A673 (cell line): ENCODE measurements at regions not wholly inside any gene's neighbourhood (a gene's known extent, or its start where the extent isn't known, plus 50 kb on each side); places are given as distances from the start of the nearest gene placed in this dataset.

ENCODE experiments used
- BruUV-seq: library from RNA; stranded (reverse); fragments of 400-500 nt; replicated peaks from 2 replicates; lab custom pipeline; 2021; lab: Mats Ljungman, UMichigan
- CTCF ChIA-PET: fragments of 300-600 bp; sonication (Branson Sonifier 250); formaldehyde crosslinking; loops from one replicate; lab custom pipeline; 2022; ENCODE audit warnings: antibody characterized with exemption; lab: Charles Lee
- POLR2A ChIA-PET: fragments of 300-600 bp; sonication (Branson Sonifier 250); formaldehyde crosslinking; loops from one replicate; lab custom pipeline; 2022; ENCODE audit warnings: antibody characterized with exemption; ENCODE audit not compliant: low non-redundant PET; lab: Charles Lee
- DNase-seq: peaks from one replicate; pipeline ENCODE4 v3.0.0-alpha.2; 2015; ENCODE audit warnings: low spot score
- H3K27ac ChIP-seq: fragments of 200-600 bp; sonication (generic); 2 replicates; pipeline ENCODE4 v1.5.1; 2016; ENCODE audit warnings: mixed run types, low read depth, mild to moderate bottlenecking, mixed read lengths, antibody characterized with exemption, low read length; ENCODE audit not compliant: poor library complexity, severe bottlenecking
- H3K27me3 ChIP-seq: fragments of 200-600 bp; sonication (generic); replicated peaks from 2 replicates; pipeline ENCODE4 v1.6.1; 2017; ENCODE audit warnings: mixed run types, low read depth, mild to moderate bottlenecking, mixed read lengths, antibody characterized with exemption, low read length; ENCODE audit not compliant: insufficient read depth, poor library complexity
- H3K36me3 ChIP-seq: fragments of 200-600 bp; sonication (generic); 2 replicates; pipeline ENCODE4 v1.6.1; 2016; ENCODE audit warnings: mixed run types, mild to moderate bottlenecking, mixed read lengths, antibody characterized with exemption, low read length; ENCODE audit not compliant: insufficient read depth, poor library complexity, severe bottlenecking
- H3K4me1 ChIP-seq: fragments of 200-600 bp; sonication (generic); 2 replicates; pipeline ENCODE4 v1.6.1; 2017; ENCODE audit warnings: mixed run types, mild to moderate bottlenecking, mixed read lengths, antibody characterized with exemption, low read length; ENCODE audit not compliant: insufficient read depth, poor library complexity, severe bottlenecking
- H3K4me3 ChIP-seq: fragments of 200-600 bp; sonication (generic); 2 replicates; pipeline ENCODE4 v1.5.1; 2016; ENCODE audit warnings: low read depth, mixed run types, mild to moderate bottlenecking, mixed read lengths, low read length; ENCODE audit not compliant: poor library complexity, severe bottlenecking
- H3K9me3 ChIP-seq: fragments of 200-600 bp; sonication (generic); 2 replicates; pipeline ENCODE4 v1.6.1; 2016; ENCODE audit warnings: mixed run types, low read depth, mild to moderate bottlenecking, mixed read lengths, antibody characterized with exemption, low read length; ENCODE audit not compliant: poor library complexity, severe bottlenecking
- CTCF ChIP-seq: fragments of 300-800, 200-600 bp; sonication (generic); conservative IDR thresholded peaks from 2 replicates; pipeline ENCODE4 v1.5.1; 2017; ENCODE audit warnings: low read depth, mild to moderate bottlenecking, antibody characterized with exemption, low read length, moderate library complexity, mixed read lengths
- EZH2 ChIP-seq: fragments of 200-600 bp; sonication (generic); IDR thresholded peaks from 2 replicates; pipeline ENCODE4 v1.6.1; 2017; ENCODE audit warnings: borderline replicate concordance, low read depth, mild to moderate bottlenecking, mixed read lengths, antibody characterized with exemption, low read length; ENCODE audit not compliant: poor library complexity, severe bottlenecking
- intact Hi-C: fragments of 100-400 bp; cut with micrococcal nuclease; formaldehyde crosslinking; loops from one replicate; pipeline ENCODE4 v1.10.0; 2022; ENCODE audit not compliant: unreplicated experiment

GRCh38 chr15:26038693-26039092 lies 175.6 kb upstream of the ATP10A start:
- intact Hi-C loops, result no loop called here
- no peak for TF ChIP-seq EZH2
- TF ChIP-seq CTCF, result no peak
- BruUV-seq, result no TSS peak
- POLR2A ChIA-PET, result no interaction called here
- Histone ChIP-seq H3K4me3 (no peak overlapping the region), H3K27ac (no peak overlapping the region), H3K36me3 (no peaks in the 10 kb centered on the region), H3K27me3 (no peaks in the 10 kb centered on the region), H3K9me3 (peaks cover 26% of the 10 kb centered on the region), H3K4me1 (no peaks in the 10 kb centered on the region)
- CTCF ChIA-PET, result no interaction called here
- DNase-seq, result no peak

GRCh38 chr15:26037369-26037768 lies 174.2 kb upstream of the ATP10A start:
- ChIA-PET POLR2A (no interaction called here), CTCF (no interaction called here)

GRCh38 chr15:26033493-26033892 lies 170.4 kb upstream of the ATP10A start:
- ChIA-PET POLR2A (no interaction called here), CTCF (no interaction called here)
- H3K36me3 ChIP-seq, result no peaks in the 10 kb centered on the region
- DNase-seq, result no peak
- H3K9me3 ChIP-seq, result peaks cover 28% of the 10 kb centered on the region
- H3K4me1 ChIP-seq, result no peaks in the 10 kb centered on the region
- H3K27me3 ChIP-seq, result no peaks in the 10 kb centered on the region
- intact Hi-C loops, result no loop called here
- no peak overlapping the region for H3K4me3 ChIP-seq
- TF ChIP-seq CTCF (no peak), EZH2 (no peak)
- no peak overlapping the region for H3K27ac ChIP-seq
- BruUV-seq, result no TSS peak

More at GRCh38 chr15:26037369-26037768, 174.2 kb upstream of the ATP10A start:
- no TSS peak for BruUV-seq
- Histone ChIP-seq H3K27me3 (no peaks in the 10 kb centered on the region), H3K36me3 (no peaks in the 10 kb centered on the region), H3K9me3 (peaks cover 32% of the 10 kb centered on the region), H3K27ac (no peak overlapping the region), H3K4me1 (no peaks in the 10 kb centered on the region), H3K4me3 (no peak overlapping the region)
- no peak for DNase-seq
- intact Hi-C loops, result no loop called here
- TF ChIP-seq EZH2, result no peak
- no peak for TF ChIP-seq CTCF
